AG09319 (cell line): ENCODE measurements at regions not wholly inside any gene's neighbourhood (a gene's known extent, or its start where the extent isn't known, plus 50 kb on each side); places are given as distances from the start of the nearest gene placed in this dataset.
"Not testable (repeated sequence)": the region's sequence is repeated elsewhere in the genome, so short reads cannot be mapped to it uniquely, and the experiment has no call there.

ENCODE experiments used
- DNase-seq: peaks from one replicate; pipeline ENCODE4 v3.0.0-alpha.2; 2010; ENCODE audit warnings: low read depth; ENCODE audit errors: extremely low read depth
- CTCF ChIP-seq: IDR thresholded peaks from 2 replicates; pipeline ENCODE4 v1.5.1; 2011; ENCODE audit warnings: low read depth, mild to moderate bottlenecking, inconsistent platforms, low read length, moderate library complexity

GRCh38 chr2:144114760-144115159 lies 405.2 kb downstream of the ZEB2 start:
- DNase-seq: no peak
- TF ChIP-seq CTCF: no peak

- no peak for TF ChIP-seq CTCF
Measured at GRCh38 chr2:144111437-144111836, 408.5 kb downstream of the ZEB2 start.

GRCh38 chr2:144106104-144106503 lies 413.8 kb downstream of the ZEB2 start:
- not testable (repeated sequence) for DNase-seq

More at GRCh38 chr2:144111437-144111836, 408.5 kb downstream of the ZEB2 start:
- DNase-seq: peak; percentile 34

- no peak for DNase-seq
Measured at GRCh38 chr2:144102386-144102785, 417.5 kb downstream of the ZEB2 start.

GRCh38 chr2:144099780-144100377 lies 420.0 kb downstream of the ZEB2 start:
- DNase-seq: no peak
- TF ChIP-seq CTCF: no peak; the same call in 1 of the 2 replicates

More at GRCh38 chr2:144102386-144102785, 417.5 kb downstream of the ZEB2 start:
- no peak for TF ChIP-seq CTCF

GRCh38 chr2:144099340-144099739 lies 420.6 kb downstream of the ZEB2 start:
- no peak for TF ChIP-seq CTCF

GRCh38 chr2:144097440-144098225 lies 422.3 kb downstream of the ZEB2 start:
- no peak for DNase-seq
- no peak for TF ChIP-seq CTCF

More at GRCh38 chr2:144099340-144099739, 420.6 kb downstream of the ZEB2 start:
- no peak for DNase-seq
